ENCODE measurements at regions not wholly inside any gene's neighbourhood (a gene's known extent, or its start where the extent isn't known, plus 50 kb on each side); places are given as distances from the start of the nearest gene placed in this dataset.

DNA sequence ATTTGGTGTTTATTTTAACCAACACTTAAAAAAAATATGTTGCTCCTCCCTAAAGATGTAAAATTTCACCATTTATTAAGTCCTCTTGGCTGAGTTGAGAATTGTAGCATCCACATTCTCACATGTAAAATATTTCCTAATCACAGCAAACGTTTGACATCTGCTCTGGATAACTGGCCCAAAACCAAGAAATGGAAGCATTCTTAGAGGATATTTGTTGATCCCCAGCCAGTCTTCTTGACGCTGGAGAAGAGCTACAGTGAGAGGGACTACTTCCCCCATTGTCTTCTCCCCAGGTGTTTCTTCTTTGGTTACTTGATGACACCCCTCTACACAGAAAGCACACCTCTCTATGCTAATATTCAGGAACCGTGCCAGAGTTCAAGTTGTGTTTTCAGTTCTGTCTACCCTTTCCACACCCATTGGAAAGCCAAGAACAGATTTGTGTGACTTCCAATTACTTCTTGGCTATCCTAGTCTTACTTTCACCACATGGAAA is 454.5 kb upstream of the JAG1 start:
- intact Hi-C loops (cut with DNase I), result no loop called here
- TF ChIP-seq CTCF (IDR thresholded peaks at IDR 0.05), result no peak
- H3K27ac ChIP-seq, result no peak overlapping the region
- DNase-seq, result peak in 2 of 4 donors; percentile 16 to 21
- no peaks in the 10 kb centered on the region for H3K4me1 ChIP-seq
- H3K4me3 ChIP-seq, result no peak overlapping the region
- ATAC-seq, result no peak
- H3K36me3 ChIP-seq, result no peaks in the 10 kb centered on the region
- H3K9me3 ChIP-seq, result no peaks in the 10 kb centered on the region
- no peaks in the 10 kb centered on the region for H3K27me3 ChIP-seq

- no peaks in the 10 kb centered on the region for H3K9me3 ChIP-seq
- no peaks in the 10 kb centered on the region for H3K4me1 ChIP-seq
- no peaks in the 10 kb centered on the region for H3K36me3 ChIP-seq
- ATAC-seq (no peak), DNase-seq (no peak)
- H3K27me3 ChIP-seq, result no peaks in the 10 kb centered on the region
- H3K4me3 ChIP-seq, result no peak overlapping the region
- TF ChIP-seq CTCF (IDR thresholded peaks at IDR 0.05), result no peak
- H3K27ac ChIP-seq, result no peak overlapping the region
- intact Hi-C loops (cut with DNase I), result no loop called here
These were observed 454.9 kb upstream of the JAG1 start for GRCh38 chr20:11128721-11129120.

GRCh38 chr20:11130554-11131166 is 456.9 kb upstream of the JAG1 start:
- intact Hi-C loops (cut with DNase I), result no loop called here
- Histone ChIP-seq H3K4me1 (no peaks in the 10 kb centered on the region), H3K27ac (no peak overlapping the region), H3K4me3 (no peak overlapping the region), H3K27me3 (no peaks in the 10 kb centered on the region), H3K36me3 (no peaks in the 10 kb centered on the region), H3K9me3 (no peaks in the 10 kb centered on the region)
- no peak for TF ChIP-seq CTCF (IDR thresholded peaks at IDR 0.05)
- ATAC-seq (no peak), DNase-seq (no peak)

GRCh38 chr20:11132819-11133415 is 459.1 kb upstream of the JAG1 start:
- Histone ChIP-seq H3K4me3 (no peak overlapping the region), H3K9me3 (no peaks in the 10 kb centered on the region), H3K27ac (no peak overlapping the region), H3K36me3 (no peaks in the 10 kb centered on the region), H3K4me1 (no peaks in the 10 kb centered on the region), H3K27me3 (no peaks in the 10 kb centered on the region)
- intact Hi-C loops (cut with DNase I), result no loop called here
- no peak for TF ChIP-seq CTCF (IDR thresholded peaks at IDR 0.05)
- DNase-seq, result no peak
- no peak for ATAC-seq

DNA sequence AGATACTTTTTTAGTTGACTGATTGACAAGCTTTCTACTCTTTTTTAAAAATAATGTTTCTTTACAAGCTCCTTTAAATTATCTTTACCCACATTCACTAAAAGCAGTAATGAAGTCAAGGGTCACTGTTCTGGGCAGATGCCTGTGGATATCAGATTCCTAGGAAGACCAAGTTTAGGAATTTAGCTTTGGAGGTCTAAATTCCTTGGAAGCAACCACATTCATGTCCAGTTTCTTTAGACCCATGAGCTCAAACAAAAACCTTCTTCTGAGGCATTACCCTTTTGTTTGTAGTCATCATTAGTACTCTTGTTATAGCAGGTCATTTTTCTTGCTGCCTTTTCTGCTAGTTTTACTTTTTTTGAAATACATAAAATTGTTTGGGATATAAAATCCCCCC is 462.9 kb upstream of the JAG1 start:
- no peak for ATAC-seq
- Histone ChIP-seq H3K4me3 (no peak overlapping the region), H3K4me1 (no peaks in the 10 kb centered on the region), H3K36me3 (no peaks in the 10 kb centered on the region), H3K27ac (no peak overlapping the region), H3K9me3 (no peaks in the 10 kb centered on the region), H3K27me3 (no peaks in the 10 kb centered on the region)
- no peak for DNase-seq
- intact Hi-C loops (cut with DNase I), result no loop called here
- no peak for TF ChIP-seq CTCF (IDR thresholded peaks at IDR 0.05)
